Endothelial cell of umbilical vein (primary cell): ENCODE measurements at regions not wholly inside any gene's neighbourhood (a gene's known extent, or its start where the extent isn't known, plus 50 kb on each side); places are given as distances from the start of the nearest gene placed in this dataset.

Source experiments
- BruUV-seq: library from RNA; stranded (reverse); fragments of 400-500 nt; replicated peaks from 2 replicates; lab custom pipeline; 2021; lab: Mats Ljungman, UMichigan
- CTCF ChIA-PET: fragments of 300-600, 350-600 bp; sonication (Branson Sonifier 250); formaldehyde crosslinking; loops from one replicate; lab custom pipeline; 2021; ENCODE audit warnings: antibody characterized with exemption, inconsistent platforms; lab: Charles Lee
- POLR2A ChIA-PET: fragments of 300-600, 350-600 bp; sonication (Branson Sonifier 250); formaldehyde crosslinking; loops from one replicate; lab custom pipeline; 2021; ENCODE audit warnings: antibody characterized with exemption, inconsistent platforms; lab: Charles Lee
- DNase-seq: peaks from one replicate; pipeline ENCODE4 v3.0.0-alpha.2; 2011; ENCODE audit warnings: low read depth, low spot score
- FAIRE-seq: peaks from 2 replicates; lab custom pipeline; 2011; peaks lifted over from hg19 to GRCh38; lab: Jason Lieb, UNC
- H2AFZ ChIP-seq: 2 replicates; pipeline ENCODE4 v1.6.0; 2012; ENCODE audit warnings: low read depth, low read length, control low read depth, inconsistent platforms
- H3K27ac ChIP-seq: 2 replicates; pipeline ENCODE4 v1.5.1; 2011; ENCODE audit warnings: low read depth, mild to moderate bottlenecking, control low read depth, low read length, moderate library complexity; ENCODE audit not compliant: insufficient read depth
- H3K27me3 ChIP-seq, 2 experiments: 2 replicates each; pipeline versions ENCODE4 v1.6.0 to v1.6.1; 2011; ENCODE audit warnings: low read length in 2 of 2, mixed read lengths in 1 of 2; ENCODE audit not compliant: control insufficient read depth in 2 of 2, insufficient read depth in 2 of 2
- H3K36me3 ChIP-seq, 2 experiments: 2 replicates in 1 of 2; 3 replicates in 1 of 2; pipeline ENCODE4 v1.5.1; 2011; ENCODE audit warnings: low read length in 2 of 2, mild to moderate bottlenecking in 1 of 2, moderate library complexity in 1 of 2; ENCODE audit not compliant: control insufficient read depth in 2 of 2, insufficient read depth in 2 of 2; ENCODE audit errors: extremely low read depth in 1 of 2
- H3K4me1 ChIP-seq: 3 replicates; pipeline ENCODE4 v1.5.1; 2011; ENCODE audit warnings: mild to moderate bottlenecking, low read length; ENCODE audit not compliant: control insufficient read depth, insufficient read depth; ENCODE audit errors: extremely low read depth
- H3K4me2 ChIP-seq: 2 replicates; pipeline ENCODE4 v1.6.1; 2011; ENCODE audit warnings: low read length, control low read depth, mixed read lengths; ENCODE audit not compliant: insufficient read depth
- H3K4me3 ChIP-seq, 3 experiments: fragments of 200-600 bp in 1 of 3; sonication (generic), shearing (Covaris generic) in 1 of 3; replicated peaks in 1 of 3; 2 replicates each; pipeline ENCODE4 v1.5.1; 2011 to 2016; ENCODE audit warnings: control low read depth in 3 of 3, low read length in 3 of 3, mild to moderate bottlenecking in 2 of 3, inconsistent platforms in 1 of 3, low read depth in 1 of 3, moderate library complexity in 1 of 3; ENCODE audit not compliant: insufficient read depth in 1 of 3
- H3K79me2 ChIP-seq: 2 replicates; pipeline ENCODE4 v1.6.0; 2012; ENCODE audit warnings: low read length, inconsistent platforms; ENCODE audit not compliant: control insufficient read depth, insufficient read depth
- H3K9ac ChIP-seq: replicated peaks from 2 replicates; pipeline ENCODE3; 2011; ENCODE audit warnings: low read length, control low read depth; ENCODE audit not compliant: insufficient read depth; ENCODE audit errors: extremely low read depth
- H3K9me1 ChIP-seq: replicated peaks from 3 replicates; pipeline ENCODE4 v1.6.0; 2011; ENCODE audit warnings: mild to moderate bottlenecking, low read length; ENCODE audit not compliant: control insufficient read depth, insufficient read depth; ENCODE audit errors: extremely low read depth
- H3K9me3 ChIP-seq: replicated peaks from 2 replicates; pipeline ENCODE4 v1.5.1; 2012; ENCODE audit warnings: low read length, inconsistent platforms; ENCODE audit not compliant: control insufficient read depth, insufficient read depth
- H4K20me1 ChIP-seq: replicated peaks from 2 replicates; pipeline ENCODE3; 2011; ENCODE audit warnings: mild to moderate bottlenecking, low read length; ENCODE audit not compliant: control insufficient read depth, insufficient read depth; ENCODE audit errors: extremely low read depth
- EZH2 ChIP-seq: IDR thresholded peaks from 2 replicates; pipeline ENCODE4 v1.6.1; 2012; ENCODE audit warnings: borderline replicate concordance, low read depth, mild to moderate bottlenecking, moderate library complexity, low read length, inconsistent platforms; ENCODE audit not compliant: severe bottlenecking
- FOS ChIP-seq: IDR thresholded peaks from 2 replicates; pipeline ENCODE4 v1.6.1; 2011; ENCODE audit warnings: mild to moderate bottlenecking, low read length, moderate library complexity, borderline replicate concordance; ENCODE audit not compliant: insufficient read depth
- GATA2 ChIP-seq: IDR thresholded peaks from 2 replicates; pipeline ENCODE4 v1.7.0; 2011; ENCODE audit warnings: low read depth, mild to moderate bottlenecking, moderate library complexity, mixed read lengths, low read length; ENCODE audit not compliant: insufficient read length, insufficient read depth
- JUN ChIP-seq: IDR thresholded peaks from 2 replicates; pipeline ENCODE4 v1.6.1; 2011; ENCODE audit warnings: borderline replicate concordance, low read depth; ENCODE audit not compliant: insufficient read length, insufficient read depth
- MYC ChIP-seq: IDR thresholded peaks from one replicate; pipeline ENCODE4 v1.6.1; 2011; ENCODE audit warnings: mild to moderate bottlenecking, low read depth, low read length
- POLR2A ChIP-seq: IDR thresholded peaks from 2 replicates; pipeline ENCODE4 v1.6.1; 2012; ENCODE audit warnings: low read depth, mild to moderate bottlenecking, control low read depth, low read length
- POLR2AphosphoS5 ChIP-seq: IDR thresholded peaks from 2 replicates; pipeline ENCODE4 v1.6.1; 2012; ENCODE audit warnings: low read depth, mild to moderate bottlenecking, control low read depth, low read length, moderate library complexity; ENCODE audit not compliant: insufficient read depth
- dilution Hi-C: fragments of 300-500 bp; cut with MboI; formaldehyde crosslinking; loops from one replicate; pipeline ENCODE4 v1.15.0; 2019; ENCODE audit warnings: low sequenced_read_pairs; ENCODE audit not compliant: extremely low pct_ligation_motif_present
- intact Hi-C: fragments of 100-400 bp; cut with micrococcal nuclease; formaldehyde crosslinking; loops from one replicate; pipeline ENCODE4 v1.10.0; 2022
- TF ChIP-seq, protein P1 (sequence below): IDR thresholded peaks from 2 replicates; pipeline ENCODE4 v1.6.1; 2011; ENCODE audit not compliant: insufficient read depth, insufficient read length
- TF ChIP-seq, protein P2 (sequence below), 2 donors: IDR thresholded peaks; 1 replicate in 1 of 2; 2 replicates in 1 of 2; pipeline ENCODE4 v1.5.1; 2011; ENCODE audit warnings: low read length in 2 of 2, mild to moderate bottlenecking in 2 of 2, moderate library complexity in 2 of 2, control low read depth in 1 of 2, inconsistent platforms in 1 of 2, low read depth in 1 of 2; ENCODE audit not compliant: insufficient read depth in 1 of 2; ENCODE audit errors: extremely low read depth in 1 of 2

DNA sequence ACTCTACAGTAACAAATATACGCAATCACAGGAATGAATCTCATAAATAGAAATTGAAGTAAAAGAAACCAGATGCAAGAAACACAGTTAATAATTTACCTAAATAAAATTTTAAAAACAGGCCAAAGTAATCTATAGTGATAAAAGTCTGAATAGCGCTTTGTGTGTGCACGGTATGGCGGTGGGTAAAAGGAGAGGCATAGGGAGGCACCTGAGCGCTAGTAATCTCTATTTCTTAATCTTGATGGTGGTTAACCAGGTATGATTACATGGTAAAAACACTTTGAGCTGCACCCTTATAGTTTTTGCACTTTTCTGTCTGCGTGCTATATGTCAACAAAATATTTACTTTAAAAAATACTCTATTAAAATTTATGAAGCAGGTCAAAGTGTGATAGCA, 198.1 kb upstream of the SATB1 start:
- ChIA-PET CTCF (no interaction called here), POLR2A (no interaction called here)
- no peak overlapping the region for H3K9ac ChIP-seq
- H3K27ac ChIP-seq: no peak overlapping the region
- FAIRE-seq: no peak
- H3K4me2 ChIP-seq: no peak overlapping the region
- no peaks in the 10 kb centered on the region for H3K4me1 ChIP-seq
- DNase-seq: no peak
- H3K79me2 ChIP-seq: no peaks in the 10 kb centered on the region
- no peaks in the 10 kb centered on the region for H3K9me1 ChIP-seq
- H4K20me1 ChIP-seq: no peaks in the 10 kb centered on the region
- no peaks in the 10 kb centered on the region for H3K36me3 ChIP-seq
- H3K9me3 ChIP-seq: peaks cover 2% of the 10 kb centered on the region
- TF ChIP-seq FOS (no peak), EZH2 (no peak), POLR2AphosphoS5 (no peak)
- H3K27me3 ChIP-seq: no peaks in the 10 kb centered on the region
- no TSS peak for BruUV-seq
- intact Hi-C loops (no loop called here), dilution Hi-C loops (no loop called here)
- H2AFZ ChIP-seq: no peak overlapping the region
- H3K4me3 ChIP-seq: no peak overlapping the region

DNA sequence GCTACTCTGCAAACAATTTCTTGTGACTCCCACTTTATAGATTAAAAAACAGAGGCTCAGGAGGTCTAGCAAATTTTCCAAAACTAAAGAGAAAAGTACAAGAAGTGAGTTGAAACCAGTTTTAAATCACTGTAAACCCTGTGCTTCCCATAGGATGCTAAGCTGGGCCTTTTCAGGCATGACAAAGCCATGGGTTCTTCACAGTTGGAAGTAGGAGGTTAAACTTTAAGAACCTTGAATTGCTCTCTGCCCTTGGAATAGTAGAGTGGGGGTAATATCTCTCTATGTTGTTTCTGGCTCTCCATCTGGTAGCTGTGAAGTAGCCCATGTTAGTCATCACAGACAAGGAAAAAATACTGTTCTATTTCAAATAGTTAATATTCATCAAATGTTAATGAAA, 193.6 kb upstream of the SATB1 start:
- H2AFZ ChIP-seq: no peak overlapping the region
- H3K79me2 ChIP-seq: no peaks in the 10 kb centered on the region
- no peak for TF ChIP-seq JUN
- no peak for TF ChIP-seq MYC
- no peak for TF ChIP-seq POLR2AphosphoS5
- no peak for TF ChIP-seq EZH2
- TF ChIP-seq, protein P1, sequence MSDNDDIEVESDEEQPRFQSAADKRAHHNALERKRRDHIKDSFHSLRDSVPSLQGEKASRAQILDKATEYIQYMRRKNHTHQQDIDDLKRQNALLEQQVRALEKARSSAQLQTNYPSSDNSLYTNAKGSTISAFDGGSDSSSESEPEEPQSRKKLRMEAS: no peak
- TF ChIP-seq, protein P2, sequence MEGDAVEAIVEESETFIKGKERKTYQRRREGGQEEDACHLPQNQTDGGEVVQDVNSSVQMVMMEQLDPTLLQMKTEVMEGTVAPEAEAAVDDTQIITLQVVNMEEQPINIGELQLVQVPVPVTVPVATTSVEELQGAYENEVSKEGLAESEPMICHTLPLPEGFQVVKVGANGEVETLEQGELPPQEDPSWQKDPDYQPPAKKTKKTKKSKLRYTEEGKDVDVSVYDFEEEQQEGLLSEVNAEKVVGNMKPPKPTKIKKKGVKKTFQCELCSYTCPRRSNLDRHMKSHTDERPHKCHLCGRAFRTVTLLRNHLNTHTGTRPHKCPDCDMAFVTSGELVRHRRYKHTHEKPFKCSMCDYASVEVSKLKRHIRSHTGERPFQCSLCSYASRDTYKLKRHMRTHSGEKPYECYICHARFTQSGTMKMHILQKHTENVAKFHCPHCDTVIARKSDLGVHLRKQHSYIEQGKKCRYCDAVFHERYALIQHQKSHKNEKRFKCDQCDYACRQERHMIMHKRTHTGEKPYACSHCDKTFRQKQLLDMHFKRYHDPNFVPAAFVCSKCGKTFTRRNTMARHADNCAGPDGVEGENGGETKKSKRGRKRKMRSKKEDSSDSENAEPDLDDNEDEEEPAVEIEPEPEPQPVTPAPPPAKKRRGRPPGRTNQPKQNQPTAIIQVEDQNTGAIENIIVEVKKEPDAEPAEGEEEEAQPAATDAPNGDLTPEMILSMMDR (IDR thresholded peaks at IDR 0.05; ENCODE audit: extremely low read depth in 1 of 2, insufficient read depth in 1 of 2, low read depth in 1 of 2, low read length in 2 of 2): no peak
- no peak for TF ChIP-seq GATA2
- TF ChIP-seq POLR2A: no peak
- TF ChIP-seq FOS: no peak
- no peak overlapping the region for H3K4me3 ChIP-seq
- H3K9me3 ChIP-seq: peaks cover 2% of the 10 kb centered on the region
- no peak for FAIRE-seq
- H3K36me3 ChIP-seq: no peaks in the 10 kb centered on the region
- ChIA-PET CTCF (no interaction called here), POLR2A (no interaction called here)
- intact Hi-C loops: no loop called here
- H3K4me2 ChIP-seq: no peak overlapping the region
- dilution Hi-C loops: no loop called here
- H3K9ac ChIP-seq: no peak overlapping the region
- H3K4me1 ChIP-seq: no peaks in the 10 kb centered on the region
- H4K20me1 ChIP-seq: no peaks in the 10 kb centered on the region
- H3K27me3 ChIP-seq: no peaks in the 10 kb centered on the region
- H3K9me1 ChIP-seq: no peaks in the 10 kb centered on the region
- no peak for DNase-seq
- BruUV-seq: no TSS peak
- H3K27ac ChIP-seq: no peak overlapping the region
